ENCODE measurements at regions not wholly inside any gene's neighbourhood (a gene's known extent, or its start where the extent isn't known, plus 50 kb on each side); places are given as distances from the start of the nearest gene placed in this dataset.

GRCh38 chr3:147736226-147736625 is 327.1 kb downstream of the ZIC1 start:
- no peak for TF ChIP-seq CTCF (IDR thresholded peaks at IDR 0.05)
- no peak for TF ChIP-seq POLR2A (IDR thresholded peaks at IDR 0.05)
